ENCODE measurements at regions not wholly inside any gene's neighbourhood (a gene's known extent, or its start where the extent isn't known, plus 50 kb on each side); places are given as distances from the start of the nearest gene placed in this dataset.

GRCh38 chr1:209046935-209047334 is 536.6 kb upstream of the CAMK1G start:
- no peaks in the 10 kb centered on the region for H3K9me3 ChIP-seq (ENCODE audit: control insufficient read depth, insufficient read depth, low read depth, low read length)
- TF ChIP-seq ZNF623 (tag by site-specific recombination; IDR thresholded peaks at IDR 0.05) (no peak), ZBTB7A (tag by site-specific recombination; IDR thresholded peaks at IDR 0.05; ENCODE audit: low read depth) (no peak)
- ChIA-PET CTCF (interaction anchor here (0.6 kb wide), 1 partner anchor 59 kb away, joined by 3 read pairs; no protein-coding TSS in a partner anchor), POLR2A (no interaction called here)
- no peak overlapping the region for H3K27ac ChIP-seq (ENCODE audit: extremely low read depth, low read depth, low read length)
- no peak overlapping the region for H3K4me3 ChIP-seq (ENCODE audit: low read depth, low read length)
- no peaks in the 10 kb centered on the region for H3K4me1 ChIP-seq (ENCODE audit: control insufficient read depth, insufficient read depth, low read length)
- H3K36me3 ChIP-seq (ENCODE audit: control insufficient read depth in 2 of 2, insufficient read depth in 1 of 2, low read length in 2 of 2): no peaks in the 10 kb centered on the region

- TF ChIP-seq KLF10 (tag by site-specific recombination; IDR thresholded peaks at IDR 0.05) (no peak), INSM2 (tag by site-specific recombination; IDR thresholded peaks at IDR 0.05) (no peak), ZNF2 (tag by site-specific recombination; IDR thresholded peaks at IDR 0.05) (no peak), ZNF423 (tag by site-specific recombination; IDR thresholded peaks at IDR 0.05) (no peak), ZSCAN4 (tag by site-specific recombination; IDR thresholded peaks at IDR 0.05) (no peak), ZNF660 (tag by site-specific recombination; IDR thresholded peaks at IDR 0.05) (no peak), KLF1 (tag by site-specific recombination; IDR thresholded peaks at IDR 0.05) (no peak), ZNF707 (tag by site-specific recombination; IDR thresholded peaks at IDR 0.05) (no peak), ZBTB10 (tag by site-specific recombination; IDR thresholded peaks at IDR 0.05) (no peak), ZNF19 (tag by site-specific recombination; IDR thresholded peaks at IDR 0.05; ENCODE audit: low read depth) (no peak), MEIS1 (CRISPR knock-in tag; IDR thresholded peaks at IDR 0.05; ENCODE audit: borderline replicate concordance) (no peak), ZSCAN23 (tag by site-specific recombination; IDR thresholded peaks at IDR 0.05) (no peak), ZNF510 (tag by site-specific recombination; IDR thresholded peaks at IDR 0.05; ENCODE audit: insufficient replicate concordance) (no peak), SP2 (tag by site-specific recombination; IDR thresholded peaks at IDR 0.05) (no peak), KLF7 (tag by site-specific recombination; IDR thresholded peaks at IDR 0.05; ENCODE audit: borderline replicate concordance) (no peak), ZNF24 (tag by site-specific recombination; IDR thresholded peaks at IDR 0.05) (no peak), ZNF488 (tag by site-specific recombination; IDR thresholded peaks at IDR 0.05) (no peak), ZNF571 (tag by site-specific recombination; IDR thresholded peaks at IDR 0.05) (no peak)
- CTCF ChIA-PET: interaction anchor here (0.6 to 0.8 kb wide), 2 partner anchors 19 to 159 kb away, joined by 3 read pairs; no protein-coding TSS in a partner anchor
Observed at GRCh38 chr1:209048941-209049669, 534.4 kb upstream of the CAMK1G start.

More at GRCh38 chr1:209048941-209049669, 534.4 kb upstream of the CAMK1G start:
- Histone ChIP-seq H3K36me3 (ENCODE audit: control insufficient read depth in 2 of 2, insufficient read depth in 1 of 2, low read length in 2 of 2) (no peaks in the 10 kb centered on the region), H3K4me1 (ENCODE audit: control insufficient read depth, insufficient read depth, low read length) (no peaks in the 10 kb centered on the region), H3K9me3 (ENCODE audit: control insufficient read depth, insufficient read depth, low read depth, low read length) (no peaks in the 10 kb centered on the region), H3K4me3 (ENCODE audit: low read depth, low read length) (no peak overlapping the region), H3K27ac (ENCODE audit: extremely low read depth, low read depth, low read length) (no peak overlapping the region)
- POLR2A ChIA-PET: no interaction called here
